ENCODE measurements at regions not wholly inside any gene's neighbourhood (a gene's known extent, or its start where the extent isn't known, plus 50 kb on each side); places are given as distances from the start of the nearest gene placed in this dataset.

GRCh38 chr4:38224850-38225249 lies 264.7 kb downstream of the PTTG2 start:
- TF ChIP-seq, protein P1, sequence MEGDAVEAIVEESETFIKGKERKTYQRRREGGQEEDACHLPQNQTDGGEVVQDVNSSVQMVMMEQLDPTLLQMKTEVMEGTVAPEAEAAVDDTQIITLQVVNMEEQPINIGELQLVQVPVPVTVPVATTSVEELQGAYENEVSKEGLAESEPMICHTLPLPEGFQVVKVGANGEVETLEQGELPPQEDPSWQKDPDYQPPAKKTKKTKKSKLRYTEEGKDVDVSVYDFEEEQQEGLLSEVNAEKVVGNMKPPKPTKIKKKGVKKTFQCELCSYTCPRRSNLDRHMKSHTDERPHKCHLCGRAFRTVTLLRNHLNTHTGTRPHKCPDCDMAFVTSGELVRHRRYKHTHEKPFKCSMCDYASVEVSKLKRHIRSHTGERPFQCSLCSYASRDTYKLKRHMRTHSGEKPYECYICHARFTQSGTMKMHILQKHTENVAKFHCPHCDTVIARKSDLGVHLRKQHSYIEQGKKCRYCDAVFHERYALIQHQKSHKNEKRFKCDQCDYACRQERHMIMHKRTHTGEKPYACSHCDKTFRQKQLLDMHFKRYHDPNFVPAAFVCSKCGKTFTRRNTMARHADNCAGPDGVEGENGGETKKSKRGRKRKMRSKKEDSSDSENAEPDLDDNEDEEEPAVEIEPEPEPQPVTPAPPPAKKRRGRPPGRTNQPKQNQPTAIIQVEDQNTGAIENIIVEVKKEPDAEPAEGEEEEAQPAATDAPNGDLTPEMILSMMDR (IDR thresholded peaks at IDR 0.05): no peak
- TF ChIP-seq POLR2A (IDR thresholded peaks at IDR 0.05): no peak
- DNase-seq (no peak), ATAC-seq (no peak)
- H3K4me3 ChIP-seq: no peak overlapping the region
- H3K4me1 ChIP-seq: peaks cover 23% of the 10 kb centered on the region
- peak overlapping the region in 2 of 4 donors; percentile 39 to 80 for H3K27ac ChIP-seq
- no peaks in the 10 kb centered on the region for H3K36me3 ChIP-seq (replicated peaks in 1 of 2; ENCODE audit: insufficient read depth in 1 of 2, low read depth in 2 of 2)
- no peaks in the 10 kb centered on the region for H3K27me3 ChIP-seq
- WGBS, 2 donors: 86 to 93% methylated on average over 3 of the region's 3 CpGs
- intact Hi-C loops (cut with DNase I): no loop called here
- H3K9me3 ChIP-seq: no peaks in the 10 kb centered on the region

DNA sequence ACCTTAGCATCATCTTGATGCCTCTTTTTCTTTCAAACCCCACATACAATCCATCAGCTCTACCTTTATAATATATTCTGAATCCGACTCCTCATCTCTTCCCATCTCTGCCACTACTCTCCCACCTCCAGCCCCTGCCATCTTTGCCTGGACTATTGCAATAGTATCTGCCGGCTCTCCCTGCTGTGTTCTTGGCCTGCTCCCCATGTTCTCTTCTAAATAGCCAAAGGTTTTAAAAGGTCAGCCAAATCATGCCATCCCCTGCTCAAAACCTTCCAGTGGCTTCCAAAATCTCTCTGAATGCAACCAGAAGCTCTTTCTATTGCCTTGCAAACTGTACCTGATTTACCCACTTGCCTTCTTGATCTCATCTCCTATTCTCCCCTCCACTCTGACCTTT lies 266.0 kb downstream of the PTTG2 start:
- Histone ChIP-seq H3K36me3 (replicated peaks in 1 of 2; ENCODE audit: insufficient read depth in 1 of 2, low read depth in 2 of 2) (no peaks in the 10 kb centered on the region), H3K9me3 (no peaks in the 10 kb centered on the region), H3K4me1 (peaks cover 32% of the 10 kb centered on the region), H3K27me3 (no peaks in the 10 kb centered on the region), H3K27ac (no peak overlapping the region), H3K4me3 (no peak overlapping the region)
- 82 to 89% methylated on average over 2 of the region's 2 CpGs for WGBS, 2 donors
- ATAC-seq (no peak), DNase-seq (no peak)
- TF ChIP-seq, protein P1 (IDR thresholded peaks at IDR 0.05): no peak
- no peak for TF ChIP-seq POLR2A (IDR thresholded peaks at IDR 0.05)
- intact Hi-C loops (cut with DNase I): no loop called here

DNA sequence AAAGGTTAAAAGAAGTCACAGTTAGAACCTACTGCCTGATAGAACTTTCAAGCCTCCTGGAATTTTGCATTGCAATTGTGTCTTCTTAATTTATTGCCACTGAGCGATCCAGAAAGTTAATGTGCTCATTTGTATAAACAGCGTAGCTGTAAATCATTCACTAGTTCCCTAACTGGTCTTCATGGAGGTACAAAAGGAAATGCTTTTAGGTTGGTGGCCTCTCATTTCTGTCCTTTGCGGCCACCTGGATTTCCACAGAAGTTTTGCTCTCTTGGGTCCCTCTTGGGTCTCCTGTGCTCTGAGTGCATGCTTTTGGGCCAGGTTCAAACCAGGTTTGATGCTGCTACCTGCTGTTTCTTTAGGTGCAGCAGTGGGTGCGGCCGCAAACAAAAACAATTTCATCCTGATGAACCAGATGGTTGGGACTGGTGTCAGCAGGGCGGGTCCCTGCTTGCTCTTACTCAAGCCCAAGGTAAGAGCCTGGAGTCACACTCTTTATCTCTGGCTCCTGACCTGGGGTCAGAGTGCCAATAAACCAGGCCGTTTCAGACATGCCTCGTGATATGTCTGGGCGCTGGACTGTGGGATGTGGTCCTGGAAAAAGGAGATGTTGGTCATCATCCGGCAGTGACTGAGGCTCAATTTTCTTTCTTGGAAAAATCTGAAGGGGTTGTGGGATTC lies 270.1 kb downstream of the PTTG2 start:
- 62 to 73% methylated on average over 10 of the region's 10 CpGs for WGBS, 2 donors
- peaks cover 17% of the 10 kb centered on the region for H3K4me1 ChIP-seq
- no peaks in the 10 kb centered on the region for H3K9me3 ChIP-seq
- intact Hi-C loops (cut with DNase I): no loop called here
- H3K27me3 ChIP-seq: no peaks in the 10 kb centered on the region
- H3K36me3 ChIP-seq (replicated peaks in 1 of 2; ENCODE audit: insufficient read depth in 1 of 2, low read depth in 2 of 2): no peaks in the 10 kb centered on the region
- no peak overlapping the region for H3K4me3 ChIP-seq
- H3K27ac ChIP-seq: peak overlapping the region in 3 of 4 donors; percentile 35 to 75 (median 65)
- TF ChIP-seq POLR2A (IDR thresholded peaks at IDR 0.05): no peak
- TF ChIP-seq, protein P1 (IDR thresholded peaks at IDR 0.05): no peak
- ATAC-seq (peak; percentile 84), DNase-seq (peak in 1 of 4 donors; percentile 5)

DNA sequence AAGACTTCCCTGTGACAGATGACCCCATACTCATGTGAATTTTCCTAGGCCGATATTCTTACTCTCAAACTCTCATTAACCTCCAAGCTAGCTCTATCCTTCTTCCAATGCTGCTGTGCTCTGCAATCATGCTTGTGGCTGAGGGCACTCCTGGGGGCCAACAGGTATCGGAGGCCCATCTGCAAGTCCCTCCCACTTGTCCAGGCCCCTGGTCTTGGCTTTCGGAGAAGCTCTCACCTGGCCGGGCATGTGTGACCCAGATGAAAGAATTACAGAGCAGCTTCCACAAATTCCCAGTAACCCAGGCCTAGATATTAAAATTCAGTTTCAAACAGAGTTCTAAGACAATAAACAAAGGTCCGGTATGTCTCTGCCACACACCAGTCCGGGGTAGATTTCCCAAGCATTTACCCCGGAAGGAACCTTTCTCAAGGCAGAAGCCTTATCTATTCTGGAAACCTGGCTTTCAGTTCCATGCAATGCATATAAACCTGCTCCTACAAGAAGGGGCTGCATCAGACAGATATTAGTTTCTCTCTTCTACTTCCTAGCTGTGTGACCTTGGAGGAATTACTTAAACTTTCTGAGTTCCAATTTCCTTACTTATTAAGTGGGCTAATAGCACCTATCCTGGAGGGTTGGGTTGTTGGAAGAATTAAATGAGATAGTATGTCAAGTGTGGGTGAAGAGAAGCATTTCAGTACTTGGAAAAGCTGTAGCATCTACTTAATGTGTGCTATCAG lies 270.8 kb downstream of the PTTG2 start:
- ATAC-seq (no peak), DNase-seq (no peak)
- no peaks in the 10 kb centered on the region for H3K27me3 ChIP-seq
- peaks cover 23% of the 10 kb centered on the region for H3K4me1 ChIP-seq
- 57 to 68% methylated on average over 6 to 7 of the region's 7 CpGs for WGBS, 2 donors
- intact Hi-C loops (cut with DNase I): no loop called here
- no peak overlapping the region for H3K4me3 ChIP-seq
- H3K27ac ChIP-seq: peak overlapping the region in 3 of 4 donors; percentile 35 to 75 (median 65)
- no peaks in the 10 kb centered on the region for H3K36me3 ChIP-seq (replicated peaks in 1 of 2; ENCODE audit: insufficient read depth in 1 of 2, low read depth in 2 of 2)
- TF ChIP-seq POLR2A (IDR thresholded peaks at IDR 0.05): no peak
- TF ChIP-seq, protein P1 (IDR thresholded peaks at IDR 0.05): no peak
- no peaks in the 10 kb centered on the region for H3K9me3 ChIP-seq
